MM.1S (cell line): ENCODE measurements at regions not wholly inside any gene's neighbourhood (a gene's known extent, or its start where the extent isn't known, plus 50 kb on each side); places are given as distances from the start of the nearest gene placed in this dataset.

Source experiments
- CTCF ChIP-seq: fragments of 300-600 bp; sonication (generic); IDR thresholded peaks from 2 replicates; pipeline ENCODE4 v1.5.1; 2016; ENCODE audit warnings: antibody characterized with exemption, low read length, mixed read lengths
- EZH2 ChIP-seq: fragments of 300-600 bp; sonication (generic); optimal IDR thresholded peaks from 2 replicates; pipeline ENCODE3; 2017; ENCODE audit warnings: low read depth, mild to moderate bottlenecking, antibody characterized with exemption, low read length, mixed read lengths
- EZH2phosphoT487 ChIP-seq: fragments of 300-600 bp; sonication (generic); IDR thresholded peaks from 2 replicates; pipeline ENCODE4 v1.6.1; 2018; ENCODE audit warnings: antibody characterized with exemption, low read length

GRCh38 chr2:117269574-117269973 lies 544.9 kb upstream of the DDX18 start:
- no peak for TF ChIP-seq CTCF
- TF ChIP-seq EZH2phosphoT487 = no peak
- TF ChIP-seq EZH2 = no peak
